ENCODE measurements at regions not wholly inside any gene's neighbourhood (a gene's known extent, or its start where the extent isn't known, plus 50 kb on each side); places are given as distances from the start of the nearest gene placed in this dataset.

DNA sequence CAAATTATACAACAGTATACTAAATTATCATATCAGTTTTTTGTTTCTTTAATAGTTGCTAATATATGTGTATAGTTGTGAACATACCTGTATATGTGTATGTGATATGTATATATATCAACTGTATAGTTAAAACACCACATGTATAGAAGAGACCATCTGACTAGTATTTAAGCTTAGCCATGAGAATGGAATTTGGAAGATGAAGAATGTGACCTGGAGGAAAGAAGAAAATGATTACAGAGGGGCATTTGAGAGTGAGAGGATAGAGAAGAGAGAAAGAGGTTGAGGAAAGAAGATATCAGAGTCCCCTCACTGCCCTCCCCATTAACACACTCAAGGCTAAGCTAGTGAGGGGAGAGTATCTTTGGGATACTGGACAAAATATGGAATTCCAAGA is 335.9 kb downstream of the BCKDHB start:
- DNase-seq (ENCODE audit: low spot score) = no peak
- no peaks in the 10 kb centered on the region for H3K36me3 ChIP-seq (ENCODE audit: insufficient read depth, low read length, poor library complexity, severe bottlenecking)
- TF ChIP-seq CTCF (conservative IDR thresholded peaks at IDR 0.05; ENCODE audit: low read depth, low read length) = no peak
- no peak for TF ChIP-seq EZH2 (IDR thresholded peaks at IDR 0.05; ENCODE audit: borderline replicate concordance, low read depth, low read length, poor library complexity, severe bottlenecking)
- no TSS peak for BruUV-seq (replicated peaks)
- H3K9me3 ChIP-seq (ENCODE audit: low read depth, low read length, poor library complexity, severe bottlenecking) = peaks cover 3% of the 10 kb centered on the region
- ChIA-PET CTCF (no interaction called here), POLR2A (ENCODE audit: low non-redundant PET) (interaction anchor here (0.5 kb wide), 1 partner anchor 127 kb away, joined by 3 read pairs; no protein-coding TSS in a partner anchor)
- no peaks in the 10 kb centered on the region for H3K4me1 ChIP-seq (ENCODE audit: insufficient read depth, low read length, poor library complexity, severe bottlenecking)
- intact Hi-C loops (cut with micrococcal nuclease; ENCODE audit: unreplicated experiment) = no loop called here
- no peaks in the 10 kb centered on the region for H3K27me3 ChIP-seq (replicated peaks; ENCODE audit: insufficient read depth, low read depth, low read length, poor library complexity)
- H3K4me3 ChIP-seq (ENCODE audit: low read depth, low read length, poor library complexity, severe bottlenecking) = no peak overlapping the region
- H3K27ac ChIP-seq (ENCODE audit: low read depth, low read length, poor library complexity, severe bottlenecking) = no peak overlapping the region

DNA sequence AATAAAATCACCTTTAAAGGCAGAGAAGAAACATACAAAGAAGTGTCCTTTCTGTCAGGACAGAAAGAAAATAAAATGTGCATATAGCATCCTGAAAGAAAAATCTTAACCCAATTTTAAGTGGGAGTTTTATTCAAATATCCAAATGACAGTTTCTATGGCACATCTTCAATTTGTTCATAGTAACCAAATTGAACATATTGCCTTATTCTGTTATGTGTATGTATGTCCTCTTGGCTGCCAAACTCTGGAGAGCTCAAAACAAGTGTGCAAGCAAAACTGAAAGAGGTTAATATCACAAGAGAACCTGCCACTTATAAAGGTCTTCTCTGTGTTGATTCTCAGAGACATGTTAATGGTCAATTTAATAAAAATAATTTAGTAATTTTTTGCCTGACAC is 334.7 kb downstream of the BCKDHB start:
- POLR2A ChIA-PET (ENCODE audit: low non-redundant PET) = no interaction called here
- H3K4me1 ChIP-seq (ENCODE audit: insufficient read depth, low read length, poor library complexity, severe bottlenecking) = no peaks in the 10 kb centered on the region
- intact Hi-C loops (cut with micrococcal nuclease; ENCODE audit: unreplicated experiment) = no loop called here
- CTCF ChIA-PET = no interaction called here
- TF ChIP-seq CTCF (conservative IDR thresholded peaks at IDR 0.05; ENCODE audit: low read depth, low read length) (no peak), EZH2 (IDR thresholded peaks at IDR 0.05; ENCODE audit: borderline replicate concordance, low read depth, low read length, poor library complexity, severe bottlenecking) (no peak)
- no peak overlapping the region for H3K4me3 ChIP-seq (ENCODE audit: low read depth, low read length, poor library complexity, severe bottlenecking)
- no peak for DNase-seq (ENCODE audit: low spot score)
- H3K27ac ChIP-seq (ENCODE audit: low read depth, low read length, poor library complexity, severe bottlenecking) = no peak overlapping the region
- no peaks in the 10 kb centered on the region for H3K36me3 ChIP-seq (ENCODE audit: insufficient read depth, low read length, poor library complexity, severe bottlenecking)
- no TSS peak for BruUV-seq (replicated peaks)
- H3K9me3 ChIP-seq (ENCODE audit: low read depth, low read length, poor library complexity, severe bottlenecking) = peaks cover 1% of the 10 kb centered on the region
- H3K27me3 ChIP-seq (replicated peaks; ENCODE audit: insufficient read depth, low read depth, low read length, poor library complexity) = no peaks in the 10 kb centered on the region

DNA sequence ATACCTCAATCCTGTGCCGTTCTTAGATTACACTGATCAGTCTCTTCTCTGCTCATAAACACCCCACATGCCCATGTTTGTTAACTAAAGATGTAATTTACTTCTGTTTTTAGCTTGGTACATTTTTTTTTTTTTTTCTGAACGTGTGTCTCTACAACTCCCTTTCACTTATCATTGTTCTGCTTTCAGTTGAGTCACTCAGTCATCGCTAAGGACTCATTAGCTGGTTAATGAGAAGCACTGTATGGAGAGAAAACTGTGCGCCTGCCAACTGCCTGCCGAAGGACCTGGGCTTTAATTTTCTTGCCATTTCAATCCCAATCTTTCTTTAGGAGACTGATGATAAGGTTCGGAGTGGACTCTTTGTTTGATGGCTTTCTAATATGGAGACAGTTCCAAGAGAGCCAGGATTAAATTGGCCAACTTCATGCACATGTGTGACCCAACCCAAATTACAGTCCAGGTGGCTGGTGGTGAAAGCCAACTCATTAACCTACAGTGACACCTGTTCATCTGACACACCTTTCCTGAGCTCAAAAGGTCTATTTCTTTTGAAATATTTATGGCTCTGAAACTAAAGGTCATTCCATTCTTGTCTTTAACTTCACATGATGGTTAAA is 334.1 kb downstream of the BCKDHB start:
- H3K4me3 ChIP-seq (ENCODE audit: low read depth, low read length, poor library complexity, severe bottlenecking) = no peak overlapping the region
- no peaks in the 10 kb centered on the region for H3K36me3 ChIP-seq (ENCODE audit: insufficient read depth, low read length, poor library complexity, severe bottlenecking)
- ChIA-PET POLR2A (ENCODE audit: low non-redundant PET) (no interaction called here), CTCF (no interaction called here)
- intact Hi-C loops (cut with micrococcal nuclease; ENCODE audit: unreplicated experiment) = loop anchor here (1.0 kb wide), 1 partner anchor 21 kb away; no protein-coding TSS in a partner anchor
- no peaks in the 10 kb centered on the region for H3K4me1 ChIP-seq (ENCODE audit: insufficient read depth, low read length, poor library complexity, severe bottlenecking)
- H3K27me3 ChIP-seq (replicated peaks; ENCODE audit: insufficient read depth, low read depth, low read length, poor library complexity) = no peaks in the 10 kb centered on the region
- BruUV-seq (replicated peaks) = no TSS peak
- no peaks in the 10 kb centered on the region for H3K9me3 ChIP-seq (ENCODE audit: low read depth, low read length, poor library complexity, severe bottlenecking)
- no peak for DNase-seq (ENCODE audit: low spot score)
- no peak for TF ChIP-seq CTCF (conservative IDR thresholded peaks at IDR 0.05; ENCODE audit: low read depth, low read length)
- no peak for TF ChIP-seq EZH2 (IDR thresholded peaks at IDR 0.05; ENCODE audit: borderline replicate concordance, low read depth, low read length, poor library complexity, severe bottlenecking)
- H3K27ac ChIP-seq (ENCODE audit: low read depth, low read length, poor library complexity, severe bottlenecking) = no peak overlapping the region
